Caco-2 (cell line): ENCODE measurements at regions not wholly inside any gene's neighbourhood (a gene's known extent, or its start where the extent isn't known, plus 50 kb on each side); places are given as distances from the start of the nearest gene placed in this dataset.

Experiments
- BruUV-seq: library from RNA; stranded (reverse); fragments of 400-500 nt; replicated peaks from 2 replicates; lab custom pipeline; 2021; lab: Mats Ljungman, UMichigan
- CTCF ChIA-PET: fragments of 300-600 bp; sonication (Branson Sonifier 250); formaldehyde crosslinking; loops from one replicate; lab custom pipeline; 2022; ENCODE audit warnings: antibody characterized with exemption; lab: Charles Lee
- POLR2A ChIA-PET: fragments of 300-600 bp; sonication (Branson Sonifier 250); formaldehyde crosslinking; loops from one replicate; lab custom pipeline; 2022; ENCODE audit warnings: antibody characterized with exemption; lab: Charles Lee
- DNase-seq, 2 experiments: peaks; one replicate each; pipeline versions ENCODE4 v3.0.0 to v3.0.0-alpha.2; 2020 to 2022
- H3K27me3 ChIP-seq: replicated peaks from 2 replicates; pipeline ENCODE4 v1.6.0; 2011; ENCODE audit warnings: low read length; ENCODE audit not compliant: control insufficient read depth, insufficient read depth
- H3K36me3 ChIP-seq: 2 replicates; pipeline ENCODE4 v1.5.1; 2011; ENCODE audit warnings: low read length; ENCODE audit not compliant: control insufficient read depth, insufficient read depth
- H3K4me1 ChIP-seq: fragments of 250-450 bp; sonication (Bioruptor Pico); 2 replicates; pipeline ENCODE4 v1.5.1; 2020; ENCODE audit warnings: mild to moderate bottlenecking
- H3K4me3 ChIP-seq: 2 replicates; pipeline ENCODE4 v1.5.1; 2011; ENCODE audit warnings: low read depth, mild to moderate bottlenecking, control low read depth, low read length
- H3K9me3 ChIP-seq: fragments of 250-450 bp; sonication (Bioruptor Pico); 2 replicates; pipeline ENCODE4 v1.5.1; 2020; ENCODE audit warnings: mild to moderate bottlenecking, moderate library complexity
- H3K27ac Mint-ChIP-seq: one replicate; pipeline ENCODE4 v1.8.0; 2022; ENCODE audit warnings: mixed read lengths; ENCODE audit not compliant: unreplicated experiment
- H3K27me3 Mint-ChIP-seq: one replicate; pipeline ENCODE4 v1.8.0; 2022; ENCODE audit warnings: mixed read lengths; ENCODE audit not compliant: insufficient read depth, unreplicated experiment
- H3K36me3 Mint-ChIP-seq: one replicate; pipeline ENCODE4 v1.8.0; 2022; ENCODE audit warnings: mild to moderate bottlenecking, mixed read lengths; ENCODE audit not compliant: insufficient read depth, unreplicated experiment
- H3K4me1 Mint-ChIP-seq: one replicate; pipeline ENCODE4 v1.8.0; 2022; ENCODE audit warnings: low read depth, mixed read lengths; ENCODE audit not compliant: unreplicated experiment
- H3K4me3 Mint-ChIP-seq: one replicate; pipeline ENCODE4 v1.8.0; 2022; ENCODE audit warnings: mild to moderate bottlenecking, moderate library complexity, mixed read lengths; ENCODE audit not compliant: unreplicated experiment
- H3K9me3 Mint-ChIP-seq: one replicate; pipeline ENCODE4 v1.8.0; 2022; ENCODE audit warnings: mixed read lengths; ENCODE audit not compliant: unreplicated experiment
- intact Hi-C: fragments of 100-400 bp; cut with micrococcal nuclease; formaldehyde crosslinking; loops from one replicate; pipeline ENCODE4 v1.10.0; 2022; ENCODE audit not compliant: unreplicated experiment
- TF ChIP-seq, protein P1 (sequence below), 2 experiments: fragments of 200-600 bp in 1 of 2; IDR thresholded peaks; 1 replicate in 1 of 2; 2 replicates in 1 of 2; pipeline versions ENCODE4 v1.5.1 to v1.8.0; 2011 to 2022; ENCODE audit warnings: antibody characterized with exemption in 1 of 2, control low read depth in 1 of 2, inconsistent platforms in 1 of 2, low read depth in 1 of 2, low read length in 1 of 2, mild to moderate bottlenecking in 1 of 2, moderate library complexity in 1 of 2; ENCODE audit not compliant: insufficient read depth in 1 of 2, severe bottlenecking in 1 of 2, unreplicated experiment in 1 of 2

DNA sequence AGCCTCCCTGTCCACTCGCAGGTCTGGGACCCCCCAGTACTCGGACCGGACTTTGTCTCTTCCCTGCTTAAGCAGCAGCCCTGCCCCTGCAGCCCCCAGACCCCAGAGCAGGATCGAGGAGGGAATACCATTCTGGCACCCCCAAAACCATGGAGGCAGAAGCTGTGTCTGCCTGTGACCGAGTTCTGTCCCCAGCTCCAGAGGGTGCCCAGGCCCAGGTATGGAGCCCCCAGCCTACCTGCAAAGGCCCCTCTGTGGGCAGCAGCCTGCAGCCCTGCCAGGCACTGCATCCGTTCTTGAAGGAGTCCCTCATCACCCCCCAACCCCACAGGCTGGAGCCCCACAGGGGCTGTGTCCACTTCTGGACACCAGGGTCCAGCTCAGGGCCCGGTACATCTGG, 163.8 kb downstream of the BRD1 start:
- Mint-ChIP-seq H3K9me3 (no peaks in the 10 kb centered on the region), H3K4me1 (no peaks in the 10 kb centered on the region), H3K27ac (no peak overlapping the region), H3K36me3 (no peaks in the 10 kb centered on the region), H3K4me3 (no peak overlapping the region), H3K27me3 (peaks cover 27% of the 10 kb centered on the region)
- no peaks in the 10 kb centered on the region for H3K36me3 ChIP-seq
- H3K4me1 ChIP-seq, result no peaks in the 10 kb centered on the region
- TF ChIP-seq, protein P1, sequence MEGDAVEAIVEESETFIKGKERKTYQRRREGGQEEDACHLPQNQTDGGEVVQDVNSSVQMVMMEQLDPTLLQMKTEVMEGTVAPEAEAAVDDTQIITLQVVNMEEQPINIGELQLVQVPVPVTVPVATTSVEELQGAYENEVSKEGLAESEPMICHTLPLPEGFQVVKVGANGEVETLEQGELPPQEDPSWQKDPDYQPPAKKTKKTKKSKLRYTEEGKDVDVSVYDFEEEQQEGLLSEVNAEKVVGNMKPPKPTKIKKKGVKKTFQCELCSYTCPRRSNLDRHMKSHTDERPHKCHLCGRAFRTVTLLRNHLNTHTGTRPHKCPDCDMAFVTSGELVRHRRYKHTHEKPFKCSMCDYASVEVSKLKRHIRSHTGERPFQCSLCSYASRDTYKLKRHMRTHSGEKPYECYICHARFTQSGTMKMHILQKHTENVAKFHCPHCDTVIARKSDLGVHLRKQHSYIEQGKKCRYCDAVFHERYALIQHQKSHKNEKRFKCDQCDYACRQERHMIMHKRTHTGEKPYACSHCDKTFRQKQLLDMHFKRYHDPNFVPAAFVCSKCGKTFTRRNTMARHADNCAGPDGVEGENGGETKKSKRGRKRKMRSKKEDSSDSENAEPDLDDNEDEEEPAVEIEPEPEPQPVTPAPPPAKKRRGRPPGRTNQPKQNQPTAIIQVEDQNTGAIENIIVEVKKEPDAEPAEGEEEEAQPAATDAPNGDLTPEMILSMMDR (IDR thresholded peaks at IDR 0.05; ENCODE audit: insufficient read depth in 1 of 2, low read depth in 1 of 2, low read length in 1 of 2, severe bottlenecking in 1 of 2, unreplicated experiment in 1 of 2), result no peak
- H3K4me3 ChIP-seq, result no peak overlapping the region
- ChIA-PET POLR2A (no interaction called here), CTCF (interaction anchor here (1.3 kb wide), 1 partner anchor 31 kb away, joined by 3 read pairs; no protein-coding TSS in a partner anchor)
- BruUV-seq, result no TSS peak
- H3K27me3 ChIP-seq, result peaks cover 2% of the 10 kb centered on the region; the same call in 1 of the 2 replicates
- H3K9me3 ChIP-seq, result no peaks in the 10 kb centered on the region
- intact Hi-C loops, result no loop called here
- no peak for DNase-seq

DNA sequence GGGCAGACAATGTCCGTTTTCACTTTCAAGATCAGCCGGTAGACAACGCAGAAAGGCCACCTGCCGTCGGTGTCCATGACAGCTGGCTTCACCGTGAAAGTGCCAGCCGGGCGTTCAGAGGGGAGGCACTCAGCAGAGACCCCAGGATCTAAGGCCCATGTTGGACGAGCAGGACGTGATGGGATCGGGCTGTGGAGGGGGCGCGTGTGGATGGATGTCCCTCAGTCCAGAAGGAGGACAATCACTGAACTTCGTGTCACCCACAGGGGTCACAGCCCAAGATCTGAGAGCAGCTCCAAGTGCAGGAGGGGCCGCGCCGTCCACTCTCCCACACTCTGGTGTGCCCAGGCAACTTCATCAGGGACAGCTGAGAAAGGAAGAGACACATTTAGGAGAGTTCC, 164.4 kb downstream of the BRD1 start:
- no peak overlapping the region for H3K4me3 ChIP-seq
- no peaks in the 10 kb centered on the region for H3K36me3 ChIP-seq
- no peaks in the 10 kb centered on the region for H3K4me1 ChIP-seq
- intact Hi-C loops, result no loop called here
- Mint-ChIP-seq H3K9me3 (no peaks in the 10 kb centered on the region), H3K36me3 (no peaks in the 10 kb centered on the region), H3K27ac (no peak overlapping the region), H3K4me3 (no peak overlapping the region), H3K27me3 (peaks cover 27% of the 10 kb centered on the region), H3K4me1 (no peaks in the 10 kb centered on the region)
- ChIA-PET POLR2A (no interaction called here), CTCF (interaction anchor here (1.3 kb wide), 1 partner anchor 30 kb away, joined by 3 read pairs; no protein-coding TSS in a partner anchor)
- peaks cover 2% of the 10 kb centered on the region; the same call in 1 of the 2 replicates for H3K27me3 ChIP-seq
- DNase-seq, result no peak
- no TSS peak for BruUV-seq
- no peaks in the 10 kb centered on the region for H3K9me3 ChIP-seq
- TF ChIP-seq, protein P1 (IDR thresholded peaks at IDR 0.05; ENCODE audit: insufficient read depth in 1 of 2, low read depth in 1 of 2, low read length in 1 of 2, severe bottlenecking in 1 of 2, unreplicated experiment in 1 of 2), result no peak

DNA sequence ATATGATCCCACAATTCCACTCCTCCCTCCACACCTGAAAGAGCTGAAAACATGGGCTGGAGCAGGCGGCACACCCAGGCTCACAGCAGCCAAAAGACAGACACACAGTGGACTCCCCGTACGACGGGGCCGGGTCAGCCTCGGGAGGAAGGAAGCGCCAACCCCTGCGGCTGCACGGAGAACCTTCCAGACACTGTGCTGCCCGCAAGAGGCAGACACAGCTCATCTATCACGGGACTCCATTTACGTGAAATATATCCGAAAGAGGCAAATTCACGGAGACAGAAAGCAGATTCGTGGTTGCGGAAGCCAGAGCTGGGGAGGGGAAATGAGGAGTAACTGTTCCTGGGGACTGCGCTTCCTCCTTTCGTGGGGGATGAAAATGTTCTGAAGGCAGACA, 165.0 kb downstream of the BRD1 start:
- Mint-ChIP-seq H3K27ac (no peak overlapping the region), H3K4me3 (no peak overlapping the region), H3K36me3 (no peaks in the 10 kb centered on the region), H3K27me3 (peaks cover 27% of the 10 kb centered on the region), H3K4me1 (no peaks in the 10 kb centered on the region), H3K9me3 (no peaks in the 10 kb centered on the region)
- intact Hi-C loops, result no loop called here
- TF ChIP-seq, protein P1 (IDR thresholded peaks at IDR 0.05; ENCODE audit: insufficient read depth in 1 of 2, low read depth in 1 of 2, low read length in 1 of 2, severe bottlenecking in 1 of 2, unreplicated experiment in 1 of 2), result no peak
- Histone ChIP-seq H3K4me1 (no peaks in the 10 kb centered on the region), H3K4me3 (no peak overlapping the region), H3K9me3 (no peaks in the 10 kb centered on the region), H3K27me3 (peaks cover 2% of the 10 kb centered on the region; the same call in 1 of the 2 replicates), H3K36me3 (no peaks in the 10 kb centered on the region)
- BruUV-seq, result no TSS peak
- ChIA-PET POLR2A (no interaction called here), CTCF (interaction anchor here (1.3 kb wide), 1 partner anchor 30 kb away, joined by 3 read pairs; no protein-coding TSS in a partner anchor)
- no peak for DNase-seq
